Neural progenitor cell (in vitro differentiated cells): ENCODE measurements at regions not wholly inside any gene's neighbourhood (a gene's known extent, or its start where the extent isn't known, plus 50 kb on each side); places are given as distances from the start of the nearest gene placed in this dataset.

Source experiments
- CTCF ChIP-seq: fragments of 200-600 bp; sonication (generic); IDR thresholded peaks from 2 replicates; pipeline ENCODE4 v1.5.1; 2017; ENCODE audit warnings: antibody characterized with exemption, mild to moderate bottlenecking
- EZH2 ChIP-seq: fragments of 200-600 bp; sonication (generic); IDR thresholded peaks from 2 replicates; pipeline ENCODE4 v1.6.1; 2017; ENCODE audit warnings: antibody characterized with exemption, mild to moderate bottlenecking, moderate library complexity
- EZH2phosphoT487 ChIP-seq: fragments of 200-600 bp; sonication (generic); IDR thresholded peaks from 2 replicates; pipeline ENCODE4 v1.6.1; 2017; ENCODE audit warnings: antibody characterized with exemption

GRCh38 chr18:22339913-22340312 lies 77.8 kb downstream of the CTAGE1 start:
- TF ChIP-seq EZH2 (no peak), CTCF (no peak), EZH2phosphoT487 (no peak)
